ENCODE measurements at regions not wholly inside any gene's neighbourhood (a gene's known extent, or its start where the extent isn't known, plus 50 kb on each side); places are given as distances from the start of the nearest gene placed in this dataset.

DNA sequence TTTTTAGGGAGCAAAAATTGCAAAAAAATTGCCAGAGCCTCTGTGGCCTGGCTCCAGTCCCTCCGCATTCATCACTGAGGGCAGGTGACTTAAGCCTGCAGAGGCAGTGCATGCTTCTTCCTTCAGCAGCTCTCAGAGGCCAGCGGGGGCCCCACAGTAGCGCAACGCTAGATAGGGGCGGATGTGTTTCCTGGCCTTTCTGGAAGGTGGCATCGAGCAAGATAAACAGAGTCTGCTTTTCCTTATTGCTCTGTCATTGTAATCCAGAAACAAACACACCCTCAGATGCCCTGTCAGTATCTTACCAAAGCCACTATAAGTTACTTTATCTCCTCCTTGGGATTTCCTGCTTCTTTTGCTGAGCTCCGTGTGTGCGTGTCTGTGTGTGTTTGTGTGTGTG is 75.5 kb upstream of the IRX6 start:
- no peak for TF ChIP-seq CTCF (conservative IDR thresholded peaks at IDR 0.05)
- TF ChIP-seq EZH2 (IDR thresholded peaks at IDR 0.05; ENCODE audit: low read depth): no peak
